Skeletal muscle cell (primary cell): ENCODE measurements at regions not wholly inside any gene's neighbourhood (a gene's known extent, or its start where the extent isn't known, plus 50 kb on each side); places are given as distances from the start of the nearest gene placed in this dataset.
"Not testable (repeated sequence)": the region's sequence is repeated elsewhere in the genome, so short reads cannot be mapped to it uniquely, and the experiment has no call there.

Experiments
- DNase-seq: peaks from one replicate; pipeline ENCODE4 v3.0.0-alpha.2; 2010; ENCODE audit warnings: low read depth
- H3K4me3 ChIP-seq: 2 replicates; pipeline ENCODE4 v1.5.1; 2011; ENCODE audit warnings: low read depth, mild to moderate bottlenecking, control low read depth, low read length, moderate library complexity

DNA sequence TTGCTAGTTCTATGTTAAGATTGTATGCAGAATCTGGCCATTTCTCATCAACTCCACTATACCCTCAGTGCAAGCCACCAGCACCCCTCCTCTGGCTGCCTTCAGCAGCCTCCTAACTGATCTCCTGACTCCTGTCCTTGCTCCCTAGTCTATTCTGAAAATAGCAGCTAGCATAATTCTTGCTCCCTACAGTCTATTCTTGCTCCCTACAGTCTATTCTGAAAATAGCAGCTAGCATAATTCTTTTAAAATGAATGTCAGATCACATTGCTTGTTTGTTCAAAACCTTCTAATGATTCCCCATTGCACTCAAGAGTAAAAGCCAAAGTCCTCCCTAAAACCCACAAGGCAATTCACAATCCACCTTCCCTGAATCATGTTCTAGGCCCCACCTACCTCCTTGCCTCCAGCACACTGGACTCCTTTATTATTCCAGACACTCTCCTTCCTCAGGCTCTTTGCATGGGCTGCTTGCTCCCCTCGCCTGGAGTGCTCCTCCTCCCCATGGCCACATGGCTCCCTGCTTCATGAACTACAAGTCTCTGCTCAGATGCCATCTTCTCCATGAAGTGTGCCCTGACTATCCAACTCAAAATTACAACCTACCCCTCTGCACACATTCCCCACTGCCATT is 164.2 kb upstream of the TNFAIP3 start:
- no peak for DNase-seq

DNA sequence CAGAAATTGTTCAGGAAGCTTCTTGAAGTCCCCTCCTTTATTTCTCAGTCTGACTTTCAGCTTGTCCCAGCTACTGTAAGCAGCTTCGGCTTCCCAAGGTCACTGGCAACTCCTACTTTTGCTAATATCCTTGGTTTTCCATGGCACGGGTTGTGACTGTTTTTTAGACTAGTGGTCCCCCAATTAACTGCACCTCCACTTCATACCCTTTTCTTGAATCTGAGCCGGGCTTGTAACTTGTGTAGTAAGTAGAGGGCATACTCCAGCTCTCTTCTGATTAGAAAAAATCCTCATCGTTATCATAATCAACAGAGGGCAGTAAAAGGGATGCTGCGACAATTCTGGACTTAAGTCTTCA is 162.3 kb upstream of the TNFAIP3 start:
- H3K4me3 ChIP-seq, result no peak overlapping the region
- DNase-seq, result no peak

More for the DNA sequence above, 164.2 kb upstream of the TNFAIP3 start:
- H3K4me3 ChIP-seq, result no peak overlapping the region

DNA sequence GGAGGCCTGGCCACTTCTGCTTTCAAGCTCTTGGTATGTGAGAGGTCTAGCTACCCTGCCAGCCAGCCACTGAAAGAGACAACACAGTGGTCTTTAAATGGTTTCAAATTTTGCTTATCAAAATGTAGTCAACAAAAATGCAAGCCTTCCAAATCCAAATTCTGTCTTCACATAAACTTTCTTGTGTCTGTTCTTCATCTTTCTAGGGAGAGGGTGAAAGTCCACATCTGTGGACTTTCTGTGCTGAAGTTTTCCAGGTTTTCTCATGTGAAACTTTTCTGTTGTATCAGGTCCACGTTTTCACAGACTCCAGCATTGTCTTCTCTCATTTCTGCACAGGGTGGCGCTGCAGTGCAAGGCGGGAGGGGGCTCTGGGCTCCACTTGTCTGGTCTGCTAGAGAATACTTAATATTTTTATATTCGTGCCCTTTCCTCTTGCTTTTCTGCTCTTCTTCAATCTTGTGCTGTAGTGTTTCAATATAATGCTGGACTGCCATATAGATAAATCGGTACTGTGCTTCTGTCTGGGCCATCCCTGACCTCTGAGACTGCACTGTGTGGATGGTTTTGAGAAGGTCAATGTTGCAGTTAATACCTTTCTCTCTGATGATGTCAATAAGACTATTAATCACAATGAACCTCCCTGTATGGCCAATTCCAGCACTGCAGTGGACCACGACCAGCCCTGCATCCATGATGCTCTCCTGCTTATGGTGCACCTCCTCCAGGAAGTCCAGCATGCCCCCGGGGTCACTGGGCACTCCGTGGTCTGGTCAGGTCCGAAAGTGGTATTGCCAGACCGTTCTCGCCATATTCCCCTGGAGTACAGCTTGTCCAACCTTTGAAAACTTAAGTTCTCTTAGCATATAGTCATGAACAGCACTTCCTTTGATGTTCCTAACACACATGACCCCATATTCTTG is 161.6 kb upstream of the TNFAIP3 start:
- no peak overlapping the region for H3K4me3 ChIP-seq
- DNase-seq, result no peak

DNA sequence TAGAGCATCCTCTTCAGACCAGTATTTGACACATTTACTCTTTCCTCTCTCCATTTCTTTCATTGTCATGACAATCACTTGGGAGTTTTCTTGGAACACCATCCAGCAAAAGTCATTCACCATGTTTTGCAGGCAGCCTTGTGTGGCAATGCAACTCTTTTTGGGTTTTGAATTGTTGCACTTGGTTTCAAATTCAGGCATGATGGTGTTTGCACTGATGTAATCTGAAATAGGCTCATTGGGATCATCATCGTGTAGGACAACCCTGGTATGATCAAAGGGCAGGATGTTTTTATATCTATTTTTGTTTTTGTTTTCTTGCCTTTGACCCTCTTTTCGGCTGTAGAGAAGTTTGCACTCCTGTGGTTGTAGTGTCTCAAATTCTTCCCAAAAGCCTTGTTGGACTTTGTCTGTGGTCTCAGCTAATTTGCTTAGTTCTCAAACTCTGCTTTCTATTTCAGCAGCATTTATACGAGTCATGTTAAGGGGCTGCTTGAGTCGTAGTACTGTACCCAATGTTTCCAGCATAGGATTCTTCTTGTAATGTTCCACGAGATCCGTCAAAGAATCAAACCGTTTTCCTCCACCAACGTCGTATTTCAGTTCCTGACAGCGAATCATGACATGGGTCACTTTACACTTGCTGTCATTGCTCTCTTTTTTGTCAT is 160.8 kb upstream of the TNFAIP3 start:
- DNase-seq, result no peak

DNA sequence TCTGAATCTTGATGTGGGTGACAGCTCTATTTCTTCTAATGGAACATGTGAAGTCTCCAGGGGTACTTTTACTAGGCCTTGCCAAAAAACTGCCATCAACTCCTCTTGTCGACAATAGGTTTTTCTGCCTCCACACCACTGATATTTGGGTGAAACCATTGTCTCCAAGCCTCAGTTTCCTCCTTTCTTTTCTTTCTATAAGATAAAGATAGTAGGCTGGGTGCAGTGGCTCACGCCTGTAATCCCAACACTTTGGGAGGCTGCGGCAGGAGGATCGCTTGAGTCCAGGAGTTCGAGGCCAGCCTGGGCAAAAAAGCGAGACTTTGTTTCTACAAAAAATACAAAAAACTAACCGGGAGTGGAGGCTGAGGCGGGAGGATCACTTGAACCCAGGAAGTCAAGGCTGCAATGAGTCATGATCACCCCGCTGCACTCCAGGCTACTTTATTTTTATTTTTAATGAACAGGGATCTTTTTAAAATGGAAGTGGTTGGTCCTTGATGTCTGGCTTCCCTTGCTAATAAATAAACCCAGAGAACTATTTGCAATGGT is 159.9 kb upstream of the TNFAIP3 start:
- no peak for DNase-seq
- H3K4me3 ChIP-seq, result no peak overlapping the region

More for the DNA sequence above, 160.8 kb upstream of the TNFAIP3 start:
- no peak overlapping the region for H3K4me3 ChIP-seq

DNA sequence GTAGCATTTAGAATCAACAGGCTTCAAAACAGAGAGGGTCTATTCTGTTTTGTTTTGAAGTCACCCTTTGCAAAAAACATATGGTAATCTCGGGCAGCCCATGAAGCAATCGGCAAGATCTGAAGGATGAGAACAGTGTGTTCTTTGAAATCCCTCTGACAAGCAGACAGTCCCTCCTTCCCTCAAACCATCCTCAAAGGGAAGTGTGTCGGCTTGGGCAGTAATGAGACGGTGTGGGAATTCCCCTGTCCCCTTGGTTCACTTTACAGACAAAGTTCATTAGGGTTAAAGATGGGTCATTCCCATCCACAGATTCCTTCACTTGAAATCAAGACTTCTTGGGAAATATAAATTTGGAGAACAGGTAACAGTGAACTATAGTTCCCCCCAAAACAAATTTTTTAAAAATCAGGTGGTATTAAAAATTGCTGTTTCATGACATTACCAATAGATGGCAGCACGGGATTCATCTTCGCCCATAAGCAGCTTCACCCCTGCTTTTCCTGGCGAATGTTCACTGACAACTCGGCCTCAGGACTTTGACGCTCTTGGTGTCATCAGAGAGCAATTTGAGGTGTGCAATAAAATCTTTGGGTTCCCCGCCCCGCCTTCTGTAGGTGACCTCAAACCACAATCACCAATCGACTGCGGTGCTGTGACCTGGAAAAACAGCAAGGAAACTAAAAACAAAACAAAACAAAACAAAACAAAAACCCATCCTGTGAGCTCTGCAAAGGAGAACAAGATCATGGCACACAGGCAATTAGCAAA is 159.3 kb upstream of the TNFAIP3 start:
- H3K4me3 ChIP-seq, result no peak overlapping the region
- peak; percentile 74 for DNase-seq

DNA sequence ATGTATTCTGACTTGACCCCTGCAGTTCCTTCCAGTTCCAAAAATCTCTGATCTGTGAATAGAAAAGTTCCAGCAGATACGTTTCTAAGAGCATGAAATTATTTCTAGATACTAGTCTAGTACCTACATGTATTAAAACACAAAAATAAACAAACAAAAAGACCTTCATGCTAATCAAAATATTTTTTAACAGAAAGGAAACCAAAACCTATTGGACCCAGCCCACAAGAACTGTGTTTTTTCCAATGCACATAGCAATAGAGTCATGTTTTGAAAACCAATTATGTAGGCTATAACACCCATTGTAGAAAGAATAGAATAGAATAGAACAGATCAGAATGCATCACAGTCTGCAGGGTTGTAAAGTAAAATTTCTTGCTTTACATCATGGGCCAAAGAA is 158.6 kb upstream of the TNFAIP3 start:
- no peak overlapping the region for H3K4me3 ChIP-seq
- DNase-seq, result no peak

DNA sequence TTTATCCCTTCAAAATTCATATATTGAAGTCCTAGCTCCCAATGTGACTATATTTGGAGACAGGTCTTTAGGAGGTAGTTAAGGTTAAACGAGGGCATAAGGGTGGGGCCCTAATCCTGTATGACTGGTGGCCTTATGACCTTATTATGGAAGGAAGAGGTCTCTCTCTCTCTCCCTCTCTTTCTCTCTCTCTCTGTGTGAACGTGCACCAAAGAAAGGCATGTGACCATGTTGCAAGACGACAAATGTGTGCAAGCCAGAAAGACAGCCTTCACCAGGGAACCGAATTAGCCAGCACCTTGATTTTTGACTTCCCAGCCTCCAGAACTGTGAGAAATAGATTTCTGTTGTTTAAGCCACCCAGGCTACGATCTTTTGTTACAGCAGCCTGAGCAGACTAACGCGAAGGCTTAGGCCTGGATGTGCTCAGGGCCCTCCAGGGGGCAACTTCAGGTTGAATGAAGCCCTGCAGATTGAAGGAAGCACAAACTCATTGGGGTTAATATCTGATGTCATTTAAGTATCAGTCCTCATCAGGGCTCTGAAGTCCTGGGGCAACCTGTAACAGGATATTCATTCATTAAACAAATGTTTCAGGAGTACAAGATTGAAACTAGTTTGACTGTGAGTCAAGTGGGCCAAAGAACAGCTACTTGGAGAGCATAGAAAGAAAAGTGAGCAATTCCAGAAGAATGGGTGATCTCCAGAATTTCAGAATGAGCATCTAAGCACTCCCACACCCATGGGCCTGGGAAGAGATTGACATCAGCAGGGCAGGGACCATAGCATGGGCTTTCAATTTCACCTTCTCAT is 157.4 kb upstream of the TNFAIP3 start:
- H3K4me3 ChIP-seq, result no peak overlapping the region
- DNase-seq, result peak; percentile 60

DNA sequence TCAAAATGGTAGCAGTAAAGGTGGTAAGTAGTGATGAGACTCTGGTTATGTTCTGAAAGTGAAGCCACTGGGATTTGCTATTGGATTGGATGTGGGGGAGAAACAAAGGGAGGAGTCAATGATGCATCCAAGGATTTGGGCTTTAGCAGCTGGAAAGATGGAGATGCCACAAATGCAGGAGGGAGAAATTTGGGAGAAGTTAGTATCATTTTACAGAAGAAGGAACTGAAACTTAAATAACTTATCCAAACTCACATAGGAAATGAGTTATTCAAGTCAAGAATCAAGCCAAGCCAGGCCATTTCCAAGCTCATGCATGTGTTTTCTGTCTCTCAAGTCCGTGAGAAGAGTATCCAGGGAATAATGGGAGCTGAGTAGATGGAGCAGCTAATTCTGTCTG is 155.1 kb upstream of the TNFAIP3 start:
- DNase-seq, result no peak
- no peak overlapping the region for H3K4me3 ChIP-seq

DNA sequence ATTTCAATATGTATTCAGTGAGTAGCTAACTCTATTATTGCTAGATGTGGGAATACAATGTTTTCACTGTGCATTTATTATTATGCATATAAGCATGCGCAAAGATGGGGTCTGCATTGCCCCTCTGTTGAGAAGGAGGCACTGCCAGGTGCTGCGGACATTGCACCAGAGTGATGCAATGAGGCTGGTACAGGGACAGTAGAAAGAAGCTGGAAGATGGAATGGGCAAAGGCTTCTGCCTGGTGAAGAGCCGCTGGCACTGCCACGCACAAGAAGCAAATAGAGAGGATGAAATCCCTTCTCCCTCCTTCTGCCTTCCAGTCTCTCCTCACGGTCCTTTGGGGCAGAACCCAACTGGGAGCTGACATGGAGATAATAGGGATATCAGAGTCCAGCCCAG is 154.5 kb upstream of the TNFAIP3 start:
- no peak for DNase-seq
- H3K4me3 ChIP-seq, result no peak overlapping the region

DNA sequence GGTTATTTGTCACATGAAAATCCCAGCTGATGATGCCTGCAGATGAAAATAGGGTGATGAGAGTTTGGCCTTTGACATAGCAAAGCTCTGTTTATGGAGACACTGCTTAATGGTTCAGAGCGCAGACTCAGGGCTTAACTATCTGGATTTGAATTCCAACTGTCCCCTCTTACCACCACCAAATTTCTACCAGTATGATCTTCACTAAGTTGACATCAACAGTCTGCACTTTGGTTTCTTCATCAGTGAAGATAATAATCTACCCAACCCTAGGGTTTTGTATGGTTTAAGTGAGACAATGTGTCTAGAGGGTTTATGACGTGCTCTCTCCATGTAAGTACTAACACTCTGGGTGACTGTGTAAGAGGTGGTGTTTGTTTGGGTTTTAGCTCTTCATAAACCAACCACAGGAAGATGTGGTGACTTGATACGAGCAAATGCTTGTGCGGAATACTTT is 151.4 kb upstream of the TNFAIP3 start:
- no peak for DNase-seq
- no peak overlapping the region for H3K4me3 ChIP-seq

DNA sequence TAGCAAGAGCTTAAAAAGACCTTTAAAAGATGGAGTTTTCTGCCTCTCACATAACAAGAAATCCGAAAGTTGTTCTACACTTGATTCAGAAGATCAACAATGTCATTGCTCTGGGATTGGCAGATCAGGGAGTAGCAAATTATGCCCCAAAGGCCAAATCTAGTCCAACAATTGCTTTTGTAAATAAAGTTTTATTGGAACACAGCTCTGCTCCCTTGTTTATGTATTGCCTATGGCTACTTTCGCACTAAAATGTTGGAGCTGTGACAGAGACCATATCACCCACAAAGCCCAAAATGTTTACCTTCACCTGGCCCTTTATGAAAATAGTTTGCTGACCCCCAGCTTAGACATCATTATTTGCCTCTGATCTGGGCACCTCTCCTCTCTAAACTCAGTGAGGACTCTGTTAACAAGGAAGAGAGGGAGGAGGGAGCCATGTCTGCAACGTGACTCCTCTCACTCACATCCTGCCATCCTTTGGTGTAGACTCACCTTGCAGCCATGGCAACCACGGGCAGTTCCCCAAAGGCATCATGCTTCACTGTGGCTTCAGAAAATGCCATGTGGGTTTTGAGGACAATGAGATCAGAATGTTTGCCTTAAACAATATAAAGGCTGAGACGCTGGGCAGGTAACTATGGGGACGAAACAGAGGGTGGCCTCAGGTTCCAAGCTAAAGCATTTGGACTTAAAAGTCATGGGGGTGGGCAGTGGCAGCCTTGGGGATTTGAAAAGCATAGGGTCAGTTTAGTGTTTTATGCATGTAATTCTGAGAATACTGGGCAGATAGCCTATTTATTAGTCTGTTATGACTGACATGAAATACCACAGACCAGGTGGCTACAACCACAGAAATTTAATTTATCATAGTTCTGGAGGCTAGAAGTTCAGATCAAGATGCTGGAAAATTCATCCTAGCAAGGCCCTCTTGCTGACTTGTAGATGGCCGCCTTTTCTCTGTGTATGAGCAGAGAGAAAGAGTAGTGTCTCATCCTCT is 149.7 kb upstream of the TNFAIP3 start:
- no peak for DNase-seq
- H3K4me3 ChIP-seq, result no peak overlapping the region

DNA sequence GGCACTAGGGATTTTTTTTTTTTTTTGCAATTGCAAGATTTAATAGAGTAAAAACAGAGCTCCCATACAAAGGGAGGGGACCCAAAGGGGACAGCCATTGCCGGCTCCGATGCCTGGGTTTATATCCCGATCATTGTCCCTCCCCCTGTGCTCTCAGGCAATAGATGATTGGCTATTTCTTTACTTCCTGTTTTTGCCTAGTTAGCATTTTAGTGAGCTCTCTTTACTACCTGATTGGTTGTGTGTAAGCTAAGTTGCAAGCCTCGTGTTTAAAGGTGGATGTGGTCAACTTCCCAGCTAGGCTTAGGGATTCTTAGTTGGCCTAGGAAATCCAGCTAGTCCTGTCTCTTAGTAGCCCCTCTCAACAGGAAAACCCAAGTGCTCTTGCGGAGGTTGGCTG is 148.2 kb upstream of the TNFAIP3 start:
- not testable (repeated sequence) for DNase-seq

DNA sequence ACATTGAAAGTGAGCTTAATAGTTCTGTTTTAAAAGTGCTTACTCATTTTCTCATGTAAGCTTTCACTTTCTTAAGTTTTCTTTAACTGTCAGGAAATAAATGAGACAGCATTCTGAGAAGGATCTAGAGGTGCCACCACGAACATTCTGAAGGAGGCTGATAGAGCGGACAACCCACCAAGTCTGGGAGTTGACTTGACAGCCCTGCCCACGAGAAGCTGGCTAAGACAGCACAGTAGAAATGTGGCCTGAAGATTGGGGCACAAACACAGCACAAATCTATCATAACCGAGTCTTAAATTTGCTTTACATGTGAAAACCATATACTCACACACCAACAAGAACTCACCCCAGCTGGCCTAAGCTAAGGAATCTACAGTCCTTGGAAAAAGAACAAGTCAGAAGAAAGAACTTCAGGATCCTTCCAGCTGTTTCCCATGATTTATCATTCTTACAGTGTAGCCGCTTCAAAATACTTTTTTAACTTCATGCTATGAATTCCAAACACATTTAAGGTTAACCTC is 144.2 kb upstream of the TNFAIP3 start:
- no peak for DNase-seq
- no peak overlapping the region for H3K4me3 ChIP-seq

More for the DNA sequence above, 148.2 kb upstream of the TNFAIP3 start:
- not testable (repeated sequence) for H3K4me3 ChIP-seq

DNA sequence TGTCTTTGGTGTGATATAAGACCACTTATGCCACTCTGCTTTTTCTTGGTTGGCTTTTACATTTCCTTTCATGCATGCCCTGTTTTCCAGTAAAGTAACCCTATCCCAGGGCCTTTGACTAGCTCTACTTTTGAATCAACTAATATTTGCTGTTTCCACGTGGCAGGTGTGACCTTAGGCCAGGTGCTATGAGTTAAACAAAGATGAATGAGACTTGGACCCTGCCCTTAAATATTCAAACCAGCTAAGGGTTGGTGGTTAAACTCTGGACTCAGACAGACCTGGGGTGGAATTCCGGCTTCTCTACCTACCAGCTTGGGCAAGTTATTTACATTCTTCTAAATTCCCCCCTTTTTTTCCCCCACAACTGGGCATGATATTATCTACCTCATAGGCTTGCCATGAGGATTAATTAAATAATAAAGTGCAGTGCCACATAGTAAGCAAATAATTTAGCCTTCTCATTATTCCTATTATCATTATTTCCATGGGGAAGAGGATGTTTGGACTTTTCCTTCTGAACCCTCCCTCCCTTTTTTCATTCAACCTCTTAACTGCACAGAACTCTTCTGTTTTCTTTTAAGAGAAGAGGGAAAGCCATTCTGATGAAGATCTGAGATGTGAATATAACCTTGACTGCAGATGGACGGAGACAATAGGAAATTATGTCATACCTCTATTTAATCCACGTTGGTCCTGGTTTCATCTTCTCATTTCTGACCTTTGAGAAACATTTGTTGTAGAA is 143.6 kb upstream of the TNFAIP3 start:
- no peak for DNase-seq

DNA sequence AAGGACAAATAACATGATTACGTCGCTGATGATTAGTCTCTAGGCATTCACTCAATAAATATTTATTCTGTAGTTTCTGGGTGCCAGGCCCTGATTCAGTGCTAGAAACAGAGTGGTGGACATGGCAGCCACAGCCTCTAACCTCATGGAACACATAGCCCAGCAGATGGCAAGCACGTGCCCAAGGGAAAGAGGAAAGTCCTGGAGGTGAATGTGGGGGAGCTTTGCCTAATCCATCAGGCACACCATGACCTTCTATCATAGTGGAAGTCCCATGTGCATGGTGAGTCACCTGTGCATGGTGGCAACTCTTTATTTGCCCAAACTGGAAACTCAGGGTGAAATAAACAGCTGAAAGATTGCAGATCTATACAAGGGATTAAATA is 143.0 kb upstream of the TNFAIP3 start:
- H3K4me3 ChIP-seq, result no peak overlapping the region
- no peak for DNase-seq

More for the DNA sequence above, 143.6 kb upstream of the TNFAIP3 start:
- H3K4me3 ChIP-seq, result no peak overlapping the region
